KMS-11 (cell line): ENCODE measurements at regions not wholly inside any gene's neighbourhood (a gene's known extent, or its start where the extent isn't known, plus 50 kb on each side); places are given as distances from the start of the nearest gene placed in this dataset.

Experiments used
- H2AFZ ChIP-seq: fragments of 200-600 bp; sonication (generic); 2 replicates; pipeline ENCODE4 v1.6.1; 2016; ENCODE audit warnings: antibody characterized with exemption, mixed run types, low read depth
- H3K27ac ChIP-seq: fragments of 200-600 bp; sonication (generic); 2 replicates; pipeline ENCODE4 v1.6.1; 2016; ENCODE audit warnings: mild to moderate bottlenecking, mixed run types
- H3K27me3 ChIP-seq: fragments of 200-600 bp; sonication (generic); 2 replicates; pipeline ENCODE4 v1.6.1; 2017; ENCODE audit warnings: mild to moderate bottlenecking, low read depth, mixed run types, moderate library complexity; ENCODE audit not compliant: insufficient read depth
- H3K36me3 ChIP-seq: fragments of 200-600 bp; sonication (generic); 2 replicates; pipeline ENCODE4 v1.6.1; 2017; ENCODE audit warnings: mild to moderate bottlenecking, mixed run types; ENCODE audit not compliant: insufficient read depth
- H3K4me1 ChIP-seq: fragments of 200-600 bp; sonication (generic); 2 replicates; pipeline ENCODE4 v1.6.1; 2016; ENCODE audit warnings: mild to moderate bottlenecking, low read depth, mixed run types; ENCODE audit not compliant: poor library complexity, severe bottlenecking
- H3K4me2 ChIP-seq: fragments of 200-600 bp; sonication (generic); 2 replicates; pipeline ENCODE4 v1.7.0; 2016; ENCODE audit warnings: mild to moderate bottlenecking, mixed run types
- H3K4me3 ChIP-seq: fragments of 200-600 bp; sonication (generic); IDR thresholded peaks from 2 replicates; pipeline ENCODE4 v1.6.1; 2017; ENCODE audit warnings: low read depth, low read length, mixed read lengths; ENCODE audit not compliant: insufficient read depth
- H3K79me2 ChIP-seq: fragments of 200-600 bp; sonication (generic); 2 replicates; pipeline ENCODE4 v1.6.1; 2016; ENCODE audit warnings: low read depth, mixed run types; ENCODE audit not compliant: insufficient read depth
- H3K9ac ChIP-seq: fragments of 200-600 bp; sonication (generic); 2 replicates; pipeline ENCODE4 v1.6.1; 2016; ENCODE audit warnings: mild to moderate bottlenecking, mixed run types
- H4K20me1 ChIP-seq: fragments of 200-600 bp; sonication (generic); 2 replicates; pipeline ENCODE4 v1.6.1; 2016; ENCODE audit warnings: mild to moderate bottlenecking, mixed run types; ENCODE audit not compliant: insufficient read depth
- TF ChIP-seq, protein P1 (sequence below): fragments of 200-600 bp; sonication (generic); conservative IDR thresholded peaks from 2 replicates; pipeline ENCODE4 v1.6.1; 2017; ENCODE audit warnings: low read depth, mild to moderate bottlenecking, antibody characterized with exemption, low read length, moderate library complexity, mixed read lengths

DNA sequence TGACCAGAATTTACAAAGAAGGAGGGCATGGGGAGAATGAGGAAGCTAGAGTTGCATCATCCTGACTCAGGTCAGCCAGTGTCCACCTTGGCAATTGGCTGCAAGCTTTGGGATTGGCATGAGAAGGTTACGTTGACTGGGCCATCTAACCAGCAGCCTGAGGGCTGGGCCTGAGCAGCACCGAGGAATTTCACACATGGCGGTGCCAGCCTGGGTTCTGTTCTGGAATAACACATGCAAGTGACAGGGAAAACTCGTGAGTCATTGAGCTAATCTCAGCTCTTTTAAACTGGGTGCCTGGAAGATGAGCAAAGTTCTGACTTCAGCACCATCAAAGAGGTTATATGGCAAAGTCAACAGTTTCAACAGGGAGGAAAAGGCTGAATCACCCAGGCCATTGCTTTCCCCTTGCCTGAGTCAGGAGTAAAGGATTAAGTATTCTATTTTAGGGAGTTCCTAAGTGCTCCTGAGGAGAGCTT, 543.2 kb upstream of the TBX3 start:
- Histone ChIP-seq H3K9ac (no peak overlapping the region), H4K20me1 (no peaks in the 10 kb centered on the region), H3K4me1 (no peaks in the 10 kb centered on the region), H2AFZ (no peak overlapping the region), H3K4me2 (no peak overlapping the region), H3K79me2 (no peaks in the 10 kb centered on the region), H3K27me3 (no peaks in the 10 kb centered on the region), H3K27ac (no peak overlapping the region), H3K36me3 (no peaks in the 10 kb centered on the region), H3K4me3 (no peak overlapping the region)
- TF ChIP-seq, protein P1, sequence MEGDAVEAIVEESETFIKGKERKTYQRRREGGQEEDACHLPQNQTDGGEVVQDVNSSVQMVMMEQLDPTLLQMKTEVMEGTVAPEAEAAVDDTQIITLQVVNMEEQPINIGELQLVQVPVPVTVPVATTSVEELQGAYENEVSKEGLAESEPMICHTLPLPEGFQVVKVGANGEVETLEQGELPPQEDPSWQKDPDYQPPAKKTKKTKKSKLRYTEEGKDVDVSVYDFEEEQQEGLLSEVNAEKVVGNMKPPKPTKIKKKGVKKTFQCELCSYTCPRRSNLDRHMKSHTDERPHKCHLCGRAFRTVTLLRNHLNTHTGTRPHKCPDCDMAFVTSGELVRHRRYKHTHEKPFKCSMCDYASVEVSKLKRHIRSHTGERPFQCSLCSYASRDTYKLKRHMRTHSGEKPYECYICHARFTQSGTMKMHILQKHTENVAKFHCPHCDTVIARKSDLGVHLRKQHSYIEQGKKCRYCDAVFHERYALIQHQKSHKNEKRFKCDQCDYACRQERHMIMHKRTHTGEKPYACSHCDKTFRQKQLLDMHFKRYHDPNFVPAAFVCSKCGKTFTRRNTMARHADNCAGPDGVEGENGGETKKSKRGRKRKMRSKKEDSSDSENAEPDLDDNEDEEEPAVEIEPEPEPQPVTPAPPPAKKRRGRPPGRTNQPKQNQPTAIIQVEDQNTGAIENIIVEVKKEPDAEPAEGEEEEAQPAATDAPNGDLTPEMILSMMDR: no peak

DNA sequence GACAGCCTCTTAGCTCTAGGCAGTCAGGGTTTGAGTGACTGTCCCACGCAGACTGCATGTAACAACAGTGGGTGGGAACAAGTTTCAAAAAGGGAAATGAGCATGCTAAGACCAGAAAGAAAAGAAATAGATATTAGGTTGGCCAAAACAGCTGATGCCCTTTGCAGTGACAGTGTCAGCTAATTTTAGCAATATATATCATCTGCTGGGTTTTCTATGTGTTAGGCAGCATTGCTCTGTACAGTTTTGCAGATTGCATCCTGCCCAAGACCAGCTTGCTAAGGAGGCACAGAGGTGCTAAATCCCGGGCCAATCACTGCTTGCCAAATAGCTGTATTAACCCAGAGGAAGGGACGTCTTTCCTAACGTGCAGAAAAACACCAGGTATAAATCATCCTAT, 541.9 kb upstream of the TBX3 start:
- Histone ChIP-seq H3K4me3 (no peak overlapping the region), H3K9ac (no peak overlapping the region), H3K4me2 (no peak overlapping the region), H3K79me2 (no peaks in the 10 kb centered on the region), H3K27me3 (no peaks in the 10 kb centered on the region), H3K4me1 (no peaks in the 10 kb centered on the region), H3K27ac (no peak overlapping the region), H2AFZ (no peak overlapping the region), H3K36me3 (no peaks in the 10 kb centered on the region), H4K20me1 (no peaks in the 10 kb centered on the region)
- TF ChIP-seq, protein P1: no peak

DNA sequence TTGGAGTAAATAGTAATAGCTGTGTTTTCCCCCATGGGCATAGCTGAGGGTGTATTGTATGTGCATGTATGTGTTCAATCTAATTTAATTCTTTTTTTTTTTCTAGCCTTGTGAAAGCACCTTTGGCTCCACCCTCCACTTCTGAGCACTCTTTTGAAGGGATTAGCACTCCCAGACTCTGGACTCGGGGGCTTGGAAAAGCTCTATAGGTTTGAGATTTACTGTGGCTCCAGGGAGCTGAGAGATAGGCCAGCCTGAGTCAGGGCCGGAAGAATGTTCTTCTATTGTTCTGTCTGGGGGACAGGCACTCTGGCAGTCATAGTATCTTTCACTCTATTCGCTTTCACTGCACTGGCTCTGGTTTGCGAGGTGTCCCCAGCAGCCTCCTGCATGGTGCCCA, 540.0 kb upstream of the TBX3 start:
- Histone ChIP-seq H3K9ac (no peak overlapping the region), H3K27ac (no peak overlapping the region), H3K79me2 (no peaks in the 10 kb centered on the region), H3K4me2 (no peak overlapping the region), H3K27me3 (no peaks in the 10 kb centered on the region), H3K36me3 (no peaks in the 10 kb centered on the region), H2AFZ (no peak overlapping the region), H3K4me1 (no peaks in the 10 kb centered on the region), H4K20me1 (no peaks in the 10 kb centered on the region), H3K4me3 (no peak overlapping the region)
- TF ChIP-seq, protein P1: no peak

DNA sequence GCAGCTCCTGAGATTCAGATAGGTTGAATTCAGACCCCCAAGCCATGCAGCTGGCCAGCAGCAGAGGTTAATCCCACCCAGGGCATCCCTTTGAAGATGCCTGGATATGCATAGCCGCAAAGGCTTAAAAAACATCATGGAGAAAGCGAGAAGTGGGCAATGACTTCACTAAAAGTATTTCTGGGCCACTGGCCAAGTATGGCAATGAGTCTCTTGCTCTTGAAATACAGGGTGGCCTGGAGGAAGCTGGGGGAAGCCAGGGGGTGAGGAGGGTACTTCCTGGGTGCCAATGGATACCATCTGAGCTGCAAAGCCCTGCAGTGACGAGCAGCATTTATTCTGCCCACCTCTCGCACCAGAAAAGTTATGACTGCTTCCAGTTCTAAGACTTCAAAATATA, 539.3 kb upstream of the TBX3 start:
- Histone ChIP-seq H3K36me3 (no peaks in the 10 kb centered on the region), H3K27ac (no peak overlapping the region), H3K27me3 (no peaks in the 10 kb centered on the region), H4K20me1 (no peaks in the 10 kb centered on the region), H3K4me3 (no peak overlapping the region), H3K4me2 (no peak overlapping the region), H2AFZ (no peak overlapping the region), H3K9ac (no peak overlapping the region), H3K79me2 (no peaks in the 10 kb centered on the region), H3K4me1 (no peaks in the 10 kb centered on the region)
- TF ChIP-seq, protein P1: no peak
